Heart left ventricle (tissue), 16 donors: ENCODE measurements at regions not wholly inside any gene's neighbourhood (a gene's known extent, or its start where the extent isn't known, plus 50 kb on each side); places are given as distances from the start of the nearest gene placed in this dataset.
"Not testable (repeated sequence)": the region's sequence is repeated elsewhere in the genome, so short reads cannot be mapped to it uniquely, and the experiment has no call there.

ENCODE experiments used
- ATAC-seq, 4 donors: fragments of 200-7000 bp; cut with Tn5 transposase; one replicate each; pipeline ENCODE4 v1.9.1; 2020 to 2022; ENCODE audit warnings: moderate library complexity in 4 of 4, mild to moderate bottlenecking in 3 of 4, moderate number of reproducible peaks in 1 of 4
- DNase-seq, 5 donors: peaks; one replicate each; pipeline ENCODE4 v3.0.0-alpha.2; 2020
- H3K27ac ChIP-seq, 12 donors: fragments of 200-600 bp; sonication (generic) in 4 of 12; one replicate each; pipeline versions ENCODE4 v1.5.0 to v1.8.0; 2016 to 2022; ENCODE audit warnings: mild to moderate bottlenecking in 2 of 12
- H3K27me3 ChIP-seq, 9 donors: fragments of 200-600 bp; sonication (generic) in 2 of 9; one replicate each; pipeline versions ENCODE4 v1.5.1 to v1.8.0; 2016 to 2022; ENCODE audit warnings: mild to moderate bottlenecking in 3 of 9
- H3K36me3 ChIP-seq, 9 donors: fragments of 200-600 bp; sonication (generic) in 2 of 9; one replicate each; pipeline versions ENCODE4 v1.5.0 to v1.8.0; 2018 to 2022; ENCODE audit warnings: mild to moderate bottlenecking in 2 of 9
- H3K4me1 ChIP-seq, 12 donors: fragments of 200-600 bp; sonication (generic) in 4 of 12; one replicate each; pipeline versions ENCODE4 v1.5.0 to v1.8.0; 2016 to 2022; ENCODE audit warnings: mild to moderate bottlenecking in 3 of 12
- H3K4me3 ChIP-seq, 12 donors: fragments of 200-600 bp; sonication (generic) in 4 of 12; one replicate each; pipeline versions ENCODE4 v1.5.0 to v1.8.0; 2017 to 2022; ENCODE audit warnings: mild to moderate bottlenecking in 9 of 12, moderate library complexity in 4 of 12
- H3K9me3 ChIP-seq, 12 donors: fragments of 200-600 bp; sonication (generic) in 4 of 12; one replicate each; pipeline versions ENCODE4 v1.5.0 to v1.8.0; 2016 to 2022; ENCODE audit warnings: mild to moderate bottlenecking in 1 of 12
- POLR2A ChIP-seq, 2 donors: fragments of 450-650 bp; IDR thresholded peaks; one replicate each; pipeline ENCODE4 v1.6.1; 2017; ENCODE audit warnings: antibody characterized with exemption in 2 of 2, mild to moderate bottlenecking in 2 of 2, moderate library complexity in 2 of 2
- WGBS, 4 donors: extraction: QIAGEN DNeasy Blood & Tissue Kit in 2 of 4; methylation state at CpG; one replicate each; pipeline versions ENCODE4 v1.1.5 to v1.1.7; 2013 to 2018; 5-methylcytosine and 5-hydroxymethylcytosine counted together
- intact Hi-C, 10 donors: fragments of 100-400 bp; cut with DNase I; formaldehyde crosslinking; loops; one replicate each; pipeline versions ENCODE4 v1.11.1 to v1.14.2; 2022
- TF ChIP-seq, protein P1 (sequence below), 12 donors: fragments of 200-600 bp; sonication (generic) in 4 of 12; IDR thresholded peaks; one replicate each; pipeline versions ENCODE4 v1.5.0 to v1.8.0; 2018 to 2022; ENCODE audit warnings: antibody characterized with exemption in 12 of 12, mild to moderate bottlenecking in 5 of 12
- donor health status: ischemic (EF 13 %, LVEDD 7.1; RV severe dilation, severe dysfunction).
- donor health status: healthy with polysubstance abuse.
- donor health status: DM: no; HTN: yes; CAD: no.
- donor health status: DM: no; HTN: no; CAD: no.
- donor health status: ischemic (EF 25% LVEDD 6.9; RV normal size, moderate dysfunction).
- donor health status: ischemic (EF 25% LVEDD 5.7; RV mildly dilated, moderate dysfunction).
- donor health status: healthy.
- donor health status: DM: yes; HTN: yes; CAD: no.
- donor health status: ischemic (EF 35%, LVEDD 5.7; RV mildly dilated, moderate dysfunction).
- donor health status: nonischemic (EF 11% LVEDD 7.7; RV severe dilation, severe dysfunction).
- donor health status: DM: yes; HTN: yes; CAD: no.
- donor health status: PGD.
- donor health status: ischemic (EF 29% LVEDD 5.4; RV normal size, mild dysfunction).
- donor health status: nonischemic (EF 23%, LVEDD 6.1; RV moderate dilation, normal function).

DNA sequence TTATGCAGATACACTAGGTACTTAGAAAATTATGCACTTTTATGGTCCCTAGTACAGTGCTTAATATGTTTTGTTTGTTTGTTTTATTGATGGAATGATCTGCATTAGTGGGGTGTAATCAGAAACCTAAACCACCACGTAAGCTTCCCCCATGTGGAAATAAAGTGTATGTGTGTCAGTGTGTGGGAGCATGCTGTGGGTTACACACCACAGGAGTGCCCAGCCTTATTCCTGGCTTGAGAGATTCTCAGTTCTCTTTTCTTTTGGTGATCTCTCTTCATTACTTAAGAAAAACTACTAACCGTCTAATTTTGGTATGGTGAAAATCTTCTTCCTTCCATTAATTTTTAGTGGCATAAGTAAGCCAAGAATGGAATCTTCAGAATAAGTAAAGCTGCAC is 398.6 kb downstream of the DCDC2C start:
- Histone ChIP-seq H3K9me3 (no peaks in the 10 kb centered on the region), H3K4me1 (no peaks in the 10 kb centered on the region), H3K4me3 (no peak overlapping the region), H3K27me3 (no peaks in the 10 kb centered on the region), H3K36me3 (no peaks in the 10 kb centered on the region), H3K27ac (no peak overlapping the region)
- ATAC-seq = no peak
- TF ChIP-seq POLR2A (IDR thresholded peaks at IDR 0.05) = no peak
- TF ChIP-seq, protein P1, sequence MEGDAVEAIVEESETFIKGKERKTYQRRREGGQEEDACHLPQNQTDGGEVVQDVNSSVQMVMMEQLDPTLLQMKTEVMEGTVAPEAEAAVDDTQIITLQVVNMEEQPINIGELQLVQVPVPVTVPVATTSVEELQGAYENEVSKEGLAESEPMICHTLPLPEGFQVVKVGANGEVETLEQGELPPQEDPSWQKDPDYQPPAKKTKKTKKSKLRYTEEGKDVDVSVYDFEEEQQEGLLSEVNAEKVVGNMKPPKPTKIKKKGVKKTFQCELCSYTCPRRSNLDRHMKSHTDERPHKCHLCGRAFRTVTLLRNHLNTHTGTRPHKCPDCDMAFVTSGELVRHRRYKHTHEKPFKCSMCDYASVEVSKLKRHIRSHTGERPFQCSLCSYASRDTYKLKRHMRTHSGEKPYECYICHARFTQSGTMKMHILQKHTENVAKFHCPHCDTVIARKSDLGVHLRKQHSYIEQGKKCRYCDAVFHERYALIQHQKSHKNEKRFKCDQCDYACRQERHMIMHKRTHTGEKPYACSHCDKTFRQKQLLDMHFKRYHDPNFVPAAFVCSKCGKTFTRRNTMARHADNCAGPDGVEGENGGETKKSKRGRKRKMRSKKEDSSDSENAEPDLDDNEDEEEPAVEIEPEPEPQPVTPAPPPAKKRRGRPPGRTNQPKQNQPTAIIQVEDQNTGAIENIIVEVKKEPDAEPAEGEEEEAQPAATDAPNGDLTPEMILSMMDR (IDR thresholded peaks at IDR 0.05) = no peak
- intact Hi-C loops = no loop called here
- no peak for DNase-seq
- 80 to 91% (median 85%) methylated on average over 2 of the region's 2 CpGs for WGBS, 4 donors

DNA sequence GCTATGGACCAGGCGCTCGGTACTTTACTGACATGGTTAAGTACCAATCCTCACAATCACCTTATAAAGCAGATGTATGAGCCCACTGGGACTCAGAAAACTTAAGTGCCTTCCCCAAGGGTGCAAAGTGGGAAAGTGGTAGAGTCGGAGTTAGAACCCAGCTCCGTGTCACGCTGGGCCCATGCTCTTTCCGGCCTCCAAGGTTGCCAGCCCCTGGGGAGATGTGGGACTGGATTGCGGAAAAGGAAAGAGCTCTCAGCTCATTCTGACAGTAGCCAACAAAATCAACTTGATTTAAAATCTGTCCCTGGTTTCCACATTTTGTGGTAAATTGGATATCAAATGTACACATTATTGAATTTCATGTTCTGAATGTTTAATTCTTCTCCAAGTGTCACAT is 403.8 kb downstream of the DCDC2C start:
- Histone ChIP-seq H3K4me3 (no peak overlapping the region), H3K27ac (no peak overlapping the region), H3K36me3 (no peaks in the 10 kb centered on the region), H3K9me3 (no peaks in the 10 kb centered on the region), H3K4me1 (no peaks in the 10 kb centered on the region), H3K27me3 (no peaks in the 10 kb centered on the region)
- ATAC-seq (no peak), DNase-seq (no peak)
- 60 to 68% (median 64%) methylated on average over 7 of the region's 7 CpGs for WGBS, 4 donors
- no peak for TF ChIP-seq POLR2A (IDR thresholded peaks at IDR 0.05)
- TF ChIP-seq, protein P1 (IDR thresholded peaks at IDR 0.05) = no peak
- intact Hi-C loops = no loop called here

DNA sequence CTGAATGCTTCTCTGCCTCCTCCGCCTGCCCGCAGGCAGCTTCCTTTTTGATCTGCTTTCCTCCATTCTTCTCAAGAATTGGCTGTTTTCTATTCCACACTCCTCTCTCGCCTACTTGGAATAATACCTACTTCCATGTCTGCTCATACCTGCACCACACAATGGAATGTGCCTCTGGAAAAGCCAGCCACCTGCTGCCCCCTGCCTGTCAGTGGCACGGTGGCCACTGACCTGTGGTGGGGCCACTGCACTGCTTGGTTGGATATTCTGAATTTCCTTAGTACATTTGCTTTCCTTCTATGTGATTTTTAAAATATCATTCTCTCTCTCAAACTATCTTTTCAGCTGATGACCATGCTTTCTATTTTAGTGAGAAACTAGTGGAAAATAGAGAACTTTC is 406.9 kb downstream of the DCDC2C start:
- Histone ChIP-seq H3K4me3 (no peak overlapping the region), H3K9me3 (peaks cover 0 to 14% (median 0%) of the 10 kb centered on the region in 12 donors), H3K27me3 (no peaks in the 10 kb centered on the region), H3K36me3 (no peaks in the 10 kb centered on the region), H3K4me1 (no peaks in the 10 kb centered on the region), H3K27ac (no peak overlapping the region)
- DNase-seq (no peak), ATAC-seq (no peak)
- no peak for TF ChIP-seq POLR2A (IDR thresholded peaks at IDR 0.05)
- TF ChIP-seq, protein P1 (IDR thresholded peaks at IDR 0.05) = no peak
- intact Hi-C loops = no loop called here
- WGBS, 4 donors = 58 to 84% (median 77%) methylated on average over 4 of the region's 4 CpGs

DNA sequence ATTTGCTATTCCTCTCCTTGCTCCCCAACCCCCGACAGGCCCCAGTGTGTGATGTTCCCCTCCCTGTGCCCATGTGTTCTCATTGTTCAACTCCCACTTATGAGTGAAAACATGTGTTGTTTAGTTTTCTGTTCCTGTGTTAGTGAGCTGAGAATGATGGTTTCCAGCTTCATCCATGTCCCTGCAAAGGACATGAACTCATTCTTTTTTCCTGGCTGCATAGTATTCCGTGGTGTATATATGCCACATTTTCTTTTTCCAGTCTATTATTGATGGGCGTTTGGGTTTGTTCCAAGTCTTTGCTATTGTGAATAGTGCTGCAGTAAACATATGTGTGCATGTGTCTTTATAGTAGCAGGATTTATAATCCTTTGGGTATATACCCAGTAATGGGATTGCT is 412.1 kb downstream of the DCDC2C start:
- intact Hi-C loops, ATAC-seq, H3K4me1 ChIP-seq, H3K4me3 ChIP-seq, H3K27ac ChIP-seq, H3K36me3 ChIP-seq, DNase-seq, H3K27me3 ChIP-seq: not testable (repeated sequence)
- 77 to 86% (median 81%) methylated on average over 3 of the region's 3 CpGs for WGBS, 4 donors
- peaks cover 0 to 54% (median 7%) of the 10 kb centered on the region in 12 donors for H3K9me3 ChIP-seq

DNA sequence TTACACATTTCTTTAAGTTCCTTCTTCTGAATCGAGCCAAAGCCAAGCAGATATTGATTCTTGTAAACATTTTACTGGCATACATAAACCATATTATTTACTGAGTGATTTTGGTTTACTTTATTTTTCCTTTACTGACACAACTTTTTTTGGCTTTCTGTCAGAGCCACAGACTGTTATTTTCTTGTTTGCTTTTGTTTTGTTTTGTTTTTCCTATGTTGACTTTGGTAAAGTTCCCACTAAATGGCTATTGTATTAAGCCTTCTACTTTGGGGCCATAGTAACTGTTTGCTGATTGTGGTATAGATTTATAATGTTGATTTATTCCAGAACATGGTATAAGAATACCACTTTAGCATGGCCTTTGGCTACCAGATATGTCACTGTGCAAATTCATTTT is 419.4 kb downstream of the DCDC2C start:
- Histone ChIP-seq H3K27ac (no peak overlapping the region), H3K27me3 (no peaks in the 10 kb centered on the region), H3K4me3 (no peak overlapping the region), H3K9me3 (peaks cover 0 to 24% (median 4%) of the 10 kb centered on the region in 12 donors), H3K4me1 (no peaks in the 10 kb centered on the region), H3K36me3 (no peaks in the 10 kb centered on the region)
- no peak for ATAC-seq
- WGBS, 4 donors = 47 to 62% (median 50%) methylated on average over 1 of the region's 1 CpG
- no peak for DNase-seq
- TF ChIP-seq, protein P1 (IDR thresholded peaks at IDR 0.05) = no peak
- no peak for TF ChIP-seq POLR2A (IDR thresholded peaks at IDR 0.05)
- intact Hi-C loops = no loop called here
